Amygdala (tissue), 56 donors: ENCODE measurements at regions not wholly inside any gene's neighbourhood (a gene's known extent, or its start where the extent isn't known, plus 50 kb on each side); places are given as distances from the start of the nearest gene placed in this dataset.

Experiments used
- DNase-seq, 56 donors: peaks; one replicate each; lab custom pipeline; 2025; lab: John Stamatoyannopoulos, UW

GRCh38 chr22:27517361-27518155 lies 284.0 kb downstream of the MN1 start:
- no peak for DNase-seq

- no peak for DNase-seq
Measured at GRCh38 chr22:27518531-27519340, 282.8 kb downstream of the MN1 start.

- no peak for DNase-seq
Measured at GRCh38 chr22:27523711-27524110, 277.8 kb downstream of the MN1 start.

GRCh38 chr22:27525711-27526110 lies 275.8 kb downstream of the MN1 start:
- DNase-seq = no peak

GRCh38 chr22:27526901-27527300 lies 274.7 kb downstream of the MN1 start:
- DNase-seq = no peak

GRCh38 chr22:27531782-27532530 lies 269.6 kb downstream of the MN1 start:
- DNase-seq = no peak

GRCh38 chr22:27533105-27533745 lies 268.3 kb downstream of the MN1 start:
- no peak for DNase-seq

GRCh38 chr22:27534720-27535125 lies 266.8 kb downstream of the MN1 start:
- DNase-seq = no peak

- DNase-seq = no peak
Measured at GRCh38 chr22:27535452-27535851, 266.1 kb downstream of the MN1 start.

GRCh38 chr22:27537501-27537900 lies 264.1 kb downstream of the MN1 start:
- no peak for DNase-seq

GRCh38 chr22:27538666-27539065 lies 262.9 kb downstream of the MN1 start:
- no peak for DNase-seq

GRCh38 chr22:27540247-27540646 lies 261.3 kb downstream of the MN1 start:
- no peak for DNase-seq

GRCh38 chr22:27540656-27541396 lies 260.7 kb downstream of the MN1 start:
- no peak for DNase-seq

- DNase-seq = no peak
Measured at GRCh38 chr22:27541836-27542235, 259.7 kb downstream of the MN1 start.

GRCh38 chr22:27542602-27543001 lies 259.0 kb downstream of the MN1 start:
- DNase-seq = no peak

- DNase-seq = no peak
Measured at GRCh38 chr22:27543460-27543859, 258.1 kb downstream of the MN1 start.

- DNase-seq = no peak
Measured at GRCh38 chr22:27545085-27545484, 256.5 kb downstream of the MN1 start.

GRCh38 chr22:27546157-27546935 lies 255.2 kb downstream of the MN1 start:
- no peak for DNase-seq

- DNase-seq = no peak
Measured at GRCh38 chr22:27551402-27551801, 250.2 kb downstream of the MN1 start.
